ENCODE measurements at regions not wholly inside any gene's neighbourhood (a gene's known extent, or its start where the extent isn't known, plus 50 kb on each side); places are given as distances from the start of the nearest gene placed in this dataset.

DNA sequence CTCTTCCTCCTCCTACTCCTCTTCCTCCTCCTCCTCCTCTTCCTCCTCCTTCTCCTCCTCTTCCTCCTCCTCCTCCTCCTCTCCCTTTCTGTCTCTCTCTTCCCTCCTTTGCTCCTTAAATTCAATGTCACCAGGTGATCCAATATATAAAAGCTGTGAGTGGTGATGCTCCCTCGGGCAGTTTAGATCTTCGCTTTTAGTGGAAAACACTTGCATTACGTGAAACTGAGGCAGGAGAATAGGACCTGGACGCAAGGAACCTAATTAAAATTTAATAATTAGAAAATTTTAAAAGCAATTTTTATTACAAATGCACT, 279.7 kb downstream of the XXYLT1 start:
- no peaks in the 10 kb centered on the region for H3K4me1 Mint-ChIP-seq (ENCODE audit: insufficient read depth, unreplicated experiment)
- H3K4me3 Mint-ChIP-seq (ENCODE audit: unreplicated experiment): no peak overlapping the region
- no peaks in the 10 kb centered on the region for H3K27me3 Mint-ChIP-seq (ENCODE audit: insufficient read depth, unreplicated experiment)
- H3K27ac Mint-ChIP-seq (ENCODE audit: low read depth, unreplicated experiment): no peak overlapping the region
- no peaks in the 10 kb centered on the region for H3K9me3 Mint-ChIP-seq (ENCODE audit: unreplicated experiment)
- intact Hi-C loops (cut with micrococcal nuclease): no loop called here
- DNase-seq (ENCODE audit: unreplicated experiment): no peak
- ChIA-PET POLR2A (interaction anchor here (0.7 kb wide), 1 partner anchor 62 kb away, joined by 3 read pairs; no protein-coding TSS in a partner anchor), CTCF (no interaction called here)
- BruUV-seq (replicated peaks): no TSS peak
- no peaks in the 10 kb centered on the region for H3K36me3 Mint-ChIP-seq (ENCODE audit: insufficient read depth, unreplicated experiment)
- TF ChIP-seq CTCF (IDR thresholded peaks at IDR 0.05; ENCODE audit: unreplicated experiment): no peak

GRCh38 chr3:194993896-194994295, 277.1 kb downstream of the XXYLT1 start:
- no peak overlapping the region for H3K27ac Mint-ChIP-seq (ENCODE audit: low read depth, unreplicated experiment)
- H3K9me3 Mint-ChIP-seq (ENCODE audit: unreplicated experiment): no peaks in the 10 kb centered on the region
- H3K36me3 Mint-ChIP-seq (ENCODE audit: insufficient read depth, unreplicated experiment): no peaks in the 10 kb centered on the region
- H3K4me1 Mint-ChIP-seq (ENCODE audit: insufficient read depth, unreplicated experiment): no peaks in the 10 kb centered on the region
- no peak for TF ChIP-seq CTCF (IDR thresholded peaks at IDR 0.05; ENCODE audit: unreplicated experiment)
- ChIA-PET POLR2A (no interaction called here), CTCF (no interaction called here)
- no TSS peak for BruUV-seq (replicated peaks)
- no peaks in the 10 kb centered on the region for H3K27me3 Mint-ChIP-seq (ENCODE audit: insufficient read depth, unreplicated experiment)
- no peak for DNase-seq (ENCODE audit: unreplicated experiment)
- intact Hi-C loops (cut with micrococcal nuclease): no loop called here
- H3K4me3 Mint-ChIP-seq (ENCODE audit: unreplicated experiment): no peak overlapping the region

DNA sequence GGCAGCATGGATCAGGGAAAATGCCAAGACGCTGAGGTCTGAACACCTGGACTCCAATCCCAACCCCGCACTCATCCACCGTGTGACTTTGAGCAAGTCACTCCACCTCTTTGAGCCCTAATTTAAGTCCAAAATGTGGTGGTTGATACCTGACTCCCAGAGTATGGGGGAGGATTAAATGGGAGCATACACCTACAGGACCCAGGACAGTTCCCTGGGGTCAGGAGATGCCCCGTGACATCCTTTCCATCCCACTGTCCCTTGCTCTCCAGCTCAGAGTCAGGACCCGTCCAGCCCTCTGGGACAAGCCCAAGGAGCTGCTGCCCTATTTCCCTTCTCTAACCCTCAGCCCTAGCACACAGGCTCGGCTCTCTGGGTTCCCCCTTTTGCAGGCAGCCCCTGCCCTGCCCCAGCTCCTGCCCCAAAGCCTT, 276.4 kb downstream of the XXYLT1 start:
- ChIA-PET CTCF (interaction anchor here (0.6 kb wide), 1 partner anchor 1132 kb away, joined by 3 read pairs; no protein-coding TSS in a partner anchor), POLR2A (no interaction called here)
- intact Hi-C loops (cut with micrococcal nuclease): no loop called here
- TF ChIP-seq CTCF (IDR thresholded peaks at IDR 0.05; ENCODE audit: unreplicated experiment): no peak
- H3K36me3 Mint-ChIP-seq (ENCODE audit: insufficient read depth, unreplicated experiment): no peaks in the 10 kb centered on the region
- no TSS peak for BruUV-seq (replicated peaks)
- no peaks in the 10 kb centered on the region for H3K27me3 Mint-ChIP-seq (ENCODE audit: insufficient read depth, unreplicated experiment)
- H3K9me3 Mint-ChIP-seq (ENCODE audit: unreplicated experiment): no peaks in the 10 kb centered on the region
- H3K4me1 Mint-ChIP-seq (ENCODE audit: insufficient read depth, unreplicated experiment): no peaks in the 10 kb centered on the region
- no peak overlapping the region for H3K27ac Mint-ChIP-seq (ENCODE audit: low read depth, unreplicated experiment)
- no peak overlapping the region for H3K4me3 Mint-ChIP-seq (ENCODE audit: unreplicated experiment)
- DNase-seq (ENCODE audit: unreplicated experiment): no peak

- H3K27ac Mint-ChIP-seq (ENCODE audit: low read depth, unreplicated experiment): no peak overlapping the region
- H3K4me3 Mint-ChIP-seq (ENCODE audit: unreplicated experiment): no peak overlapping the region
- H3K36me3 Mint-ChIP-seq (ENCODE audit: insufficient read depth, unreplicated experiment): no peaks in the 10 kb centered on the region
- no peaks in the 10 kb centered on the region for H3K9me3 Mint-ChIP-seq (ENCODE audit: unreplicated experiment)
- ChIA-PET CTCF (interaction anchor here (0.6 kb wide), 1 partner anchor 1131 kb away, joined by 3 read pairs; no protein-coding TSS in a partner anchor), POLR2A (interaction anchor here (0.7 to 0.8 kb wide), 2 partner anchors 33 to 233 kb away, joined by 3 read pairs; no protein-coding TSS in a partner anchor)
- H3K4me1 Mint-ChIP-seq (ENCODE audit: insufficient read depth, unreplicated experiment): no peaks in the 10 kb centered on the region
- intact Hi-C loops (cut with micrococcal nuclease): no loop called here
- no peaks in the 10 kb centered on the region for H3K27me3 Mint-ChIP-seq (ENCODE audit: insufficient read depth, unreplicated experiment)
- no TSS peak for BruUV-seq (replicated peaks)
- DNase-seq (ENCODE audit: unreplicated experiment): no peak
- no peak for TF ChIP-seq CTCF (IDR thresholded peaks at IDR 0.05; ENCODE audit: unreplicated experiment)
Observed at GRCh38 chr3:194995334-194995733, 275.6 kb downstream of the XXYLT1 start.

All from MCF 10A (cell line).